H1 (cell line): ENCODE measurements at regions not wholly inside any gene's neighbourhood (a gene's known extent, or its start where the extent isn't known, plus 50 kb on each side); places are given as distances from the start of the nearest gene placed in this dataset.

ENCODE experiments used
- CHD2 ChIP-seq: IDR thresholded peaks from 2 replicates; pipeline ENCODE4 v1.6.1; 2012; ENCODE audit warnings: low read length, improper control_type of control experiment
- HDAC2 ChIP-seq, 2 experiments: fragments of 300-600 bp in 1 of 2; sonication (generic) in 1 of 2; IDR thresholded peaks; 2 replicates each; pipeline ENCODE4 v1.6.1; 2011 to 2012; ENCODE audit warnings: low read depth in 2 of 2, low read length in 2 of 2, mild to moderate bottlenecking in 2 of 2, moderate library complexity in 2 of 2, borderline replicate concordance in 1 of 2, inconsistent platforms in 1 of 2
- YY1 ChIP-seq: IDR thresholded peaks from 2 replicates; pipeline ENCODE4 v1.6.1; 2011; ENCODE audit warnings: low read depth, mild to moderate bottlenecking, low read length
- ZNF274 ChIP-seq: IDR thresholded peaks from 2 replicates; pipeline ENCODE4 v1.7.0; 2012; ENCODE audit warnings: low read length, borderline replicate concordance; ENCODE audit errors: extremely low read depth
- TF ChIP-seq, protein P1 (sequence below): IDR thresholded peaks from 2 replicates; pipeline ENCODE4 v1.6.1; 2011; ENCODE audit warnings: low read length, improper control_type of control experiment

- TF ChIP-seq YY1 (no peak), CHD2 (no peak), HDAC2 (IDR thresholded peaks at IDR 0.05; ENCODE audit: borderline replicate concordance in 1 of 2, low read depth in 2 of 2, low read length in 2 of 2) (no peak), ZNF274 (no peak)
- TF ChIP-seq, protein P1, sequence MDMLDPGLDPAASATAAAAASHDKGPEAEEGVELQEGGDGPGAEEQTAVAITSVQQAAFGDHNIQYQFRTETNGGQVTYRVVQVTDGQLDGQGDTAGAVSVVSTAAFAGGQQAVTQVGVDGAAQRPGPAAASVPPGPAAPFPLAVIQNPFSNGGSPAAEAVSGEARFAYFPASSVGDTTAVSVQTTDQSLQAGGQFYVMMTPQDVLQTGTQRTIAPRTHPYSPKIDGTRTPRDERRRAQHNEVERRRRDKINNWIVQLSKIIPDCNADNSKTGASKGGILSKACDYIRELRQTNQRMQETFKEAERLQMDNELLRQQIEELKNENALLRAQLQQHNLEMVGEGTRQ = no peak
Observed at GRCh38 chr5:77928776-77929300, 152.7 kb upstream of the TBCA start (continued).
